ENCODE measurements at regions not wholly inside any gene's neighbourhood (a gene's known extent, or its start where the extent isn't known, plus 50 kb on each side); places are given as distances from the start of the nearest gene placed in this dataset.

- intact Hi-C loops (cut with micrococcal nuclease): no loop called here
- no peak for TF ChIP-seq CTCF (IDR thresholded peaks at IDR 0.05)
- Mint-ChIP-seq H3K27me3 (ENCODE audit: low read depth in 2 of 2) (no peaks in the 10 kb centered on the region), H3K9me3 (peaks cover 0 to 6% of the 10 kb centered on the region in 2 donors), H3K36me3 (no peaks in the 10 kb centered on the region), H3K4me3 (no peak overlapping the region), H3K4me1 (no peaks in the 10 kb centered on the region), H3K27ac (no peak overlapping the region)
- DNase-seq (no peak), ATAC-seq (no peak)
- H3K36me3 ChIP-seq (ENCODE audit: control insufficient read depth, insufficient read depth, low read length): no peaks in the 10 kb centered on the region
- no peaks in the 10 kb centered on the region for H3K4me1 ChIP-seq (ENCODE audit: control insufficient read depth, insufficient read depth, low read length)
- no peaks in the 10 kb centered on the region for H3K27me3 ChIP-seq (ENCODE audit: control insufficient read depth, insufficient read depth, low read length)
- no peak overlapping the region for H3K27ac ChIP-seq (ENCODE audit: low read length)
- H3K4me3 ChIP-seq (ENCODE audit: low read length): no peak overlapping the region
- H3K9me3 ChIP-seq (ENCODE audit: control insufficient read depth, insufficient read depth, low read length): no peaks in the 10 kb centered on the region
- WGBS (ENCODE audit: insufficient coverage): 97% methylated on average over 3 of the region's 6 CpGs
Measured at GRCh38 chr3:102630531-102630930, 195.7 kb downstream of the ZPLD1 start.

DNA sequence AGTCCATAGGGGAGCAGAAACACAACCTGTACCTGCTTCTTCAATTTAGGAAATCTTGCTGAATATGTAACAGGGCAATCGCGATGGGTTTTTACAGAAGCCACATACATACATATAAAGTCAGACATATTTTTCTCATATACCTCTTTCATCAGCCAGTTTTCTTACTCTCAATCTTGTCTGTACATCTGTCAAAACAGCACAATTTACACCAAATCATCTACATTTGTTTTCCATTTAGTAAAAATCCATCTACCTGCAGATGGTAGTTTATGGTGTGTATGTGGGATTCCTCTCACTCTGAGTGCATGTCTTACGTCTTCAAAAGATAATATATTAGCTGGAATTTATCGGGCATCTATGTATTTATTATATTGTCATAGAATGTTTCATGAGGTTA lies 208.7 kb downstream of the ZPLD1 start:
- WGBS (ENCODE audit: insufficient coverage): 89% methylated on average over 4 of the region's 4 CpGs
- no peak for ATAC-seq
- Mint-ChIP-seq H3K36me3 (no peaks in the 10 kb centered on the region), H3K4me1 (no peaks in the 10 kb centered on the region), H3K27me3 (ENCODE audit: low read depth in 2 of 2) (no peaks in the 10 kb centered on the region), H3K4me3 (no peak overlapping the region), H3K27ac (no peak overlapping the region), H3K9me3 (peaks cover 3 to 12% of the 10 kb centered on the region in 2 donors)
- Histone ChIP-seq H3K4me3 (ENCODE audit: low read length) (no peak overlapping the region), H3K36me3 (ENCODE audit: control insufficient read depth, insufficient read depth, low read length) (no peaks in the 10 kb centered on the region), H3K4me1 (ENCODE audit: control insufficient read depth, insufficient read depth, low read length) (no peaks in the 10 kb centered on the region), H3K27me3 (ENCODE audit: control insufficient read depth, insufficient read depth, low read length) (no peaks in the 10 kb centered on the region), H3K9me3 (ENCODE audit: control insufficient read depth, insufficient read depth, low read length) (no peaks in the 10 kb centered on the region), H3K27ac (ENCODE audit: low read length) (no peak overlapping the region)
- no peak for DNase-seq
- no peak for TF ChIP-seq CTCF (IDR thresholded peaks at IDR 0.05)
- intact Hi-C loops (cut with micrococcal nuclease): no loop called here

DNA sequence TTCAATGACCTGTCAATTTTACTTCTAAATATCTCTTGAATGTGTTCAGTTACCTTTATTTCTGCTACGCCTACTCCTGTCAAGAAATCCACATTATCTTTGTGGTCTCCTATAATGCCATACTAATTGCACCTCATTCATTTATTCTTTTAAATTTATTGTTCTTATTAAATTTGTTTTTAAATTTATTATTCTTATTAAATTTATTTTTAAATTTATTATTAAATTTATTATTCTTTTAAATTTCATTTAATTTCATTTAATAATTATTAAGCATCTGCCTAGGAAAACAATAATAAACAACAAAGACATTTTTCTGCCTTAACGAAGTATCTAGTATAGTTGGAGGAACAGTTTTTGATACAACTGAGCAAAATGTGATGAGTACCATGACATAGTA lies 211.7 kb downstream of the ZPLD1 start:
- peaks cover 3 to 5% of the 10 kb centered on the region in 2 donors for H3K9me3 Mint-ChIP-seq
- Histone ChIP-seq H3K27ac (ENCODE audit: low read length) (no peak overlapping the region), H3K27me3 (ENCODE audit: control insufficient read depth, insufficient read depth, low read length) (no peaks in the 10 kb centered on the region), H3K36me3 (ENCODE audit: control insufficient read depth, insufficient read depth, low read length) (no peaks in the 10 kb centered on the region), H3K4me1 (ENCODE audit: control insufficient read depth, insufficient read depth, low read length) (no peaks in the 10 kb centered on the region), H3K9me3 (ENCODE audit: control insufficient read depth, insufficient read depth, low read length) (no peaks in the 10 kb centered on the region), H3K4me3 (ENCODE audit: low read length) (no peak overlapping the region)
- H3K36me3 Mint-ChIP-seq: no peaks in the 10 kb centered on the region
- no peak for TF ChIP-seq CTCF (IDR thresholded peaks at IDR 0.05)
- ATAC-seq (no peak), DNase-seq (no peak)
- H3K4me3 Mint-ChIP-seq: no peak overlapping the region
- 100% methylated on average over 1 of the region's 2 CpGs for WGBS (ENCODE audit: insufficient coverage)
- H3K4me1 Mint-ChIP-seq: no peaks in the 10 kb centered on the region
- intact Hi-C loops (cut with micrococcal nuclease): no loop called here
- H3K27ac Mint-ChIP-seq: no peak overlapping the region
- no peaks in the 10 kb centered on the region for H3K27me3 Mint-ChIP-seq (ENCODE audit: low read depth in 2 of 2)

DNA sequence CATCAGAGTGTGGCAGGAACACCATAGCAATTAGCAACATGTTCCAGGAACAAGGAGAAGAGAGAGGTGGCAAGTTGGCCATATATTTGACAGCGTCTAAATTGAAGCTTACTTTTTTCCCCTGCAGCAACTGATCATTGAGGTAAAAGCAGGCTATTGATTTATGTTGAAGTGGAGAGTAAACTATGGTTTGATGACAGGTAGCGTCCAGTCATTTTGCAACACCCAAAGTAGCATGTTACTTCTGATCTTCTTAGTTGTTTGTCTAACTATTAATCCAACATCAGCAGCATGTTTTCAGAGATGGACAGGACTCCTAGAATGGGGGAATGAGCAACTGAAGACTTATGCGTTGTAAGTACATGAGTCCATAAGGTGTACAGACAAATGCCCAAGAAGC lies 225.8 kb downstream of the ZPLD1 start:
- H3K27ac Mint-ChIP-seq: no peak overlapping the region
- H3K27ac ChIP-seq (ENCODE audit: low read length): no peak overlapping the region
- H3K9me3 ChIP-seq (ENCODE audit: control insufficient read depth, insufficient read depth, low read length): no peaks in the 10 kb centered on the region
- ATAC-seq (no peak), DNase-seq (no peak)
- no peak for TF ChIP-seq CTCF (IDR thresholded peaks at IDR 0.05)
- no peaks in the 10 kb centered on the region for H3K4me1 ChIP-seq (ENCODE audit: control insufficient read depth, insufficient read depth, low read length)
- 91% methylated on average over 3 of the region's 3 CpGs for WGBS (ENCODE audit: insufficient coverage)
- peaks cover 0 to 3% of the 10 kb centered on the region in 2 donors for H3K9me3 Mint-ChIP-seq
- no peaks in the 10 kb centered on the region for H3K27me3 ChIP-seq (ENCODE audit: control insufficient read depth, insufficient read depth, low read length)
- H3K36me3 Mint-ChIP-seq: no peaks in the 10 kb centered on the region
- no peak overlapping the region for H3K4me3 ChIP-seq (ENCODE audit: low read length)
- H3K27me3 Mint-ChIP-seq (ENCODE audit: low read depth in 2 of 2): peaks cover 0 to 12% of the 10 kb centered on the region in 2 donors
- H3K36me3 ChIP-seq (ENCODE audit: control insufficient read depth, insufficient read depth, low read length): no peaks in the 10 kb centered on the region
- intact Hi-C loops (cut with micrococcal nuclease): no loop called here
- H3K4me3 Mint-ChIP-seq: no peak overlapping the region
- H3K4me1 Mint-ChIP-seq: no peaks in the 10 kb centered on the region
